Muscle of back (tissue), 3 donors: ENCODE measurements at regions not wholly inside any gene's neighbourhood (a gene's known extent, or its start where the extent isn't known, plus 50 kb on each side); places are given as distances from the start of the nearest gene placed in this dataset.

ENCODE experiments used
- DNase-seq, 3 donors: peaks; one replicate each; pipeline versions ENCODE4 v3.0.0 to v3.0.0-alpha.2; 2013

DNA sequence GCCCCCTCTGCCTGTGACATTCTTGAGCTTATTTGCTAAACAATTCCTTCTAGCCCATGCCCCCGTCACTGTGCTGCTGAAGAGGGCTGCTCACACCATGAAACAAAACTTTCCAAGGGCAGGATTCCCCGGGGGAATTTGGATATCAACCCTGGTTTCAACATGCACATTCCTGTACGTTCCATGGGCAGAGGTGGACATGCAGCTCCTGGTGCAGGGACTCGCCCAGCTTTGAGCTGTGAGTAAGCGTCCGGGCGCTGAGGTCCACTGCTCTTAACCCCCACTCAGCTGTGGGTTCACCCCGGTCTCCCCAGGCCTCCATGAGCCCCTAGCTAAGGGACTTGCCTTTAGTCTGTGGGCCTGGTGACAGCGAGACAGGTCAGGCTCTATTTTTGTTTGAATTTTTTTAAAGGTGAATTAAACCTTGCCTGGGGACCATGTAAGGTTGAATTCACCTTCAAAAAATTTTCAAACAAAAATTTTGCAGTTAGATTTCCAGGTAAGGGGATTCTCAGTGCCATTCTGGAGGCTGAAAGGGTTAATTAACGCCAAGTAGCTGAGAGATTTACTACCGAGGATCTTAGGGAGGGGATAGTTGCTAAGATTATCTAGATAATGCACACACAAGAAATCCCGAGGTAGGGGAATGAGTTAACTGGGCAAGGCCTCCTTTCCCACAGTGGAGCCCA is 70.3 kb upstream of the SLC22A23 start:
- no peak for DNase-seq

DNA sequence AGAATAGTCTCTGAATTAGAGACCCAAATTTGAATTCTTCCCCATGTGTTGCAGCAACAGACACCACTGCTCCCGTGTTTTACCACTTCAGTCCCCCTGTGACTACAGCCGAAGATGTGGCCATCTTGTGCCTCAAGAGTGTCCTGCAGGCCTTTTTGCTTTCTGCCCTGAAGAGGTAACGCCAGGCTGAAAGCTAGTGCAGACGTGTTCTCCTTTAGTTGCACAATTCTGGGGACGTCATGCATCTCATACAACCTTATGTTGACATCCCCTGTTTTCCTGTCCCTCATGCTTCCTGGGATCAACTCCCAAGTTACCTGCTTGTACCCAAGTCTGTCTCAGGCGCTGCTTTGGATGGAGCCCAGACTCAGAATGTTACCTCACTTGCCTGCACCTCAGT is 69.1 kb upstream of the SLC22A23 start:
- DNase-seq = no peak

DNA sequence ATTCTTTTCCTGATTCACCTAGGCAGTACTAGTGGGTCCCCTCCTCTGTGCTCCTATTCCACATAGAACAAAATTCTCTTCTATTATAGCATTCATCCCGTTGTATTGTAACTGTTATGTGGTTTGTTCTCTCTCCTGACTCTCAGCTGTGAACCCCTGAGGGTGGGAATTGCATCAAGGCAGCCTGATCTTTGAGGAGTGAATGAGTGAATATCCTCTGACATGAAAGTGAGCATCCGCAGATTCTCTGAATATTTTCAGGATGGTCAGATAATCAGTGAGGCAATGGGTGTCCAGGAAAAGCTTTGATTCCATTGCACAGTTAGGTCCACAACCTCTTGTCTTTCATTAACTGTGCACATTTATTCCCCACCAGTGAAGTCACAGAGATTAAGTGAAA is 67.6 kb upstream of the SLC22A23 start:
- no peak for DNase-seq

DNA sequence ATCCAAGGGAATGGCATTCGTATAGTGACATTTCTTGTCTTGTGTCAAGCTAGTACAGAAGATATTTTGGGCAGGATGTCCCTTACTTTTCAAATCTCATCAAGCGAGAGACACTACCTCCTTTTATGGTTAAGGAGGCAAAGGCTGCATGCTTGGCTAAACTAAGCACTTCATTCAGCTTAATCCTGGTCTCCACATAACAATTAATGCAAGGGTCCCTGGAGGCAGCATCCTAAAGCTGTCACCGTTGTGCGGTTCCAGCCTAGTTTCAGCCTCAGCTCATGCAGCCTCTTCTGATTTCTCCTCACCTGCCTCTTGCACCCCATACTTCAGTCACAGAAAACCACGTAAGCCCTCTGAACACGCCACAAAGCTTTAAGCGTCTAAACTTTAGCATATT is 67.1 kb upstream of the SLC22A23 start:
- no peak for DNase-seq

DNA sequence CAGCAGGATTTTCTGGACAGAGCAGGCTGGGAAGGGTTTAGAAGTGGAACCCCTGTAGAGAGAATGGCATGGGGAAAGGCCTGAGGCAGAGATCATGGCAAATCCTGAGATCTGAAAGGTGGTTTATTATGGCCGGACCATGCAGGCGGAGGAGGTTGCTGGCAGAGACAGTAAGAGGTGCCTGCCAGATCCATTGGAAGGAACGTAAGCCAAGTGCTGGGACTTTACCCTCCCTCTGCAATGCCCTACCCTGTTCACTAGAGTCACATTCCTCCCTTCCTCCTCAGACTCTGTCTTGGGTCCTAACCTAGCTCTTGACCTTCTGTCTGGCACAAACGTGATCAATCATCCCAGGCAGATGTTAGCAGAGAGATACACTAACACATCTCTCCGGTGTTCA is 66.4 kb upstream of the SLC22A23 start:
- no peak for DNase-seq

DNA sequence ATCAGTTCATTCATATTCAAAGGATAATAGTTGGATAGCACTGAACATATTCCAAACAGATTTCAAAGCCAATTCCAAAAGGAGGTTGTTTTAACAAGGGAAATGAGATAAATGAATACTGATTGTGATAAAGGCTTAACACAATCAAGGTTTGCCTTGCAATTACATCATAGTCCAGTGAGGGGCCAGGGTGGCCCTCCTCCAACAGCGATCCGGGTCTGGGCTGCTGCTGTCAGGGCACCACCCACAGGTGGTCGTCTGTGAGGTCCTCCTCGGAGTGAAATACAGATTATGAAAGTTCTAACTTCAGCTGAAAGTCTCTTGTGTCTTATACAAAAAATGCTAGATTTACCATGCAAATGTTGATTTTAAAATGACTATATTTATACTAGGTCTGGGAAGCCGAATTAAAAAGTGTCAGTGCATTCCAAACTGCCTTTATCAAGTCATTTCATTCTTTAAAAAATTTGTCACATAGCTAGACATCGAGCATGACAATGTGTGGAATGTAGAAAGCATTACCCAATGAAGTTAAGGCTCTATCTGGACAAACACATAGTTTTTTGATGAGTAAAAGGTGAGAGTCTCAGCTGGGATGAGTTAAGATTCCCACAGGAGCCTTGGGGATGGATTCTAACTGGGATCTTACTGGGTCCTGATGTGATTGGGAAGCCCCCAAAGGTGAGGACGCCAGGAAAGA is 65.9 kb upstream of the SLC22A23 start:
- peak in 1 of 3 donors; percentile 67 for DNase-seq

DNA sequence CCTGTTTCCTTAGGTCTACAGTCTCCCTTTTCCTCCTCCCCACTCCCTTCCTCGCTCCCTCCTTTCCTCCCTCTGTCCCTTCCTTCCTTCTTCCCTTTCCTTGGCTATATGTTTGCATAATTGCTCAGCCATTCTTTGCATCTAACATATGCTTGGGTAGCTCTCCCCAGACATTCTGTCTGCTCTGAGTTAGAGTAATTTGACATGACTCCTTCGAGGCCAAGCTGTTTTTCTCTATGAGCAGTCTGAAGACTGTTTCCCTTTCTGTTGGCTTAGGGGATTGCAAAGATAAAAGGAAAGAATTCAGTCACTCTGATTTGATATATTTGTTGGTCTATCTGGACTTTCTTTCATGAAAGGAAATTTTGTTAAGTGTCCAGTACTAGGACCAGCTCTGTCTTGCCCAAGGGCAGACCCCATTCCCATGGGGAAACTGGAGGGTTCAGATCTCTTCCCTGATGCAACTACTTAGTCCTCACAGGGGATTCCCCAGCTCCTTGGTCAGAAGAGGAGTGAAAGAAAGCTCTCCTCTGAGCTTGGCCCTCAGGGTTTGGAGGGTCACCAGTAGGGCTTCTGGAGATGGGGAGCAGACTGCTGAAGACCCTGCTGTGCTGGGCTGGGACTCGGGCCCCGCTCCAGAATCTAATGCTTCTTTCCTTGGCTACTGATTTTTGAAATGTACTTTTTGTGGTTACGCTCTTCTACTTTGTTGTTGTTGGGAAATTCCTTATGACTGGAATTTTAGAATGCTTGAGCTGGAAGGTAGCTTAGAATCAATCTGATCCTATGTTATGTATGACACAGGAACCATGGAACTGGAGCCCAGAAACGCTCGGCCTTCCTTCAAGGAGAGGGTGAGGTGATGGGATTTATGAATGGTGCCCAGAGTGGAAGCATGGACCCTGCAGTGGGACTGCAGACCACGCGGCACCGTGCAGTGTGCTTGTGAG is 63.7 kb upstream of the SLC22A23 start:
- DNase-seq = peak in 1 of 3 donors; percentile 10

DNA sequence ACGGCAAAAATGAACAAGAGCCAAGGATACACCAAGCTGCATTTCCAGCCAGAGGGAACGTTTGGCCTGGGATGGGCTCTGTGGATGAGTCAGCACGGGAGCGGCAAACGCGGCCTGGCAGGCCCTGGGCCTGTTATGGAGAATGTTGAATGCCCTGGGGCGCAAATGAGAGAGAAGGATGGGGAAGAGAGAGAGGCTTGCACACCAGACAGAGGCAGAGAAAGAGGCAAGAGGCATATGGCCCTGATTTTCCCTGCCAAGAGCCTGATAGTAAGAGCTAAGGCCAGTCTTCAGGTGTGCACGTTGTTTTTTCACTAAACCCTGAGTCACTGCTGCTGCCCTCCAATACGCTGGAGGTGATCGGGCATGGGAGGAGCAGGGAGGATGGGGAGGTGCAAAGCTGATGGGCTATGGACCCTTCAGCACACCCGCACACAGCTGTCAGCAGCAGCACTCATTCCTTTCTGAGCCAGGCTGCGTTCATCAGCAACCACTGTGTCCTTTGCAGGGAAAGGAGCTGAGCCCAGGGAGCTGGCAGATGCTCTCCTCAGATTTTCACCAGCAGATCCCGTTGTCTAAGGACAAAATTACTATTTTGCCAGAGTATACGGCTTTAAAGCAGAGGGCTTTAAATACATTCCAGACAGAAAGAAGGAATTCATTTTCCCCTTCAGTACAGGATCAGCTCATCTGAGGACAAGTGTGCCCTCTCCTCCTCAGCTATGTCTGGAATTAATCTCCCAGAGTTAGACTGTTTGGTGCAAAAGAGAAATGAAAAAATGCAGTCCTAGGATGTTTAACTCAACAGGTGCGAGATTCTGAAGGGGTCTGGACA is 61.7 kb upstream of the SLC22A23 start:
- DNase-seq = peak in 2 of 3 donors; percentile 36 to 47

DNA sequence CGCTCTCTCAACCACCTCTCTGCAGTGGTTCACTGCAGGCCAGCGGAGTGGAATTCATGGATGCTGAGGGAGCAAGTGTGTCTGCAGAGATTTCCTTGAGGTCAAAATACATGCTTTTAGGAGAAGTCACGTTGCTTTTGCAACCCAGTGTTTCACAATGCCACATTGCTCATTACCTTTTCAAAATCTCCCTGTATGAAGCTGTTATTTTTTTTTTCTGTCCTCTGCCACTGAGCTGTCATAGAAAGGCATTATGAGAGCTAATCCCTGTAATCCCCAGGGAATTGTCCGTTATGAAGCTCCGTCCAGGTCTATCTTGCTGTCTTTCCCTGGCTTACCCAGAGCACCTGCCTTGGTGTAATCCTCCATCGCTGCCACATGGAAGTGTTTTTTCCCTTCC is 60.5 kb upstream of the SLC22A23 start:
- DNase-seq = peak in 1 of 3 donors; percentile 83

DNA sequence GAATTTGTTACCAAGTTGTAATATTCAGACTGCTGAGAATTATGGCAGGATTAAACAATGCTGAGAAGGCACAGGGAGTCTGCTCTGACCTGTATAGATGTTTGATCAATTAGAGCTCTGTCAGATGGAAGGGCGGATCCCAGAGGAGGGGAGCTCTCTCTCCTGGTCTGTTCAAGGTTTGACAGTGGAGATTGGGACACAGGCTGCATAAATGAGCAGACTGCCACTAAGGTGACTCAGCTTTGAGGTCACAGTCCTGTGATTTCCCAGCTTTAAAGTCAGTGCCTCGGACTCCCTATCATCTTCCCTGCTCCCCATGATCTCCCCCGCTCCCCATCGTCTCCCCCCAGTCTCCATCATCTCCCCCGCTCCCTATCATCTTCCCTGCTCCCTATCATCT is 59.2 kb upstream of the SLC22A23 start:
- DNase-seq = no peak

DNA sequence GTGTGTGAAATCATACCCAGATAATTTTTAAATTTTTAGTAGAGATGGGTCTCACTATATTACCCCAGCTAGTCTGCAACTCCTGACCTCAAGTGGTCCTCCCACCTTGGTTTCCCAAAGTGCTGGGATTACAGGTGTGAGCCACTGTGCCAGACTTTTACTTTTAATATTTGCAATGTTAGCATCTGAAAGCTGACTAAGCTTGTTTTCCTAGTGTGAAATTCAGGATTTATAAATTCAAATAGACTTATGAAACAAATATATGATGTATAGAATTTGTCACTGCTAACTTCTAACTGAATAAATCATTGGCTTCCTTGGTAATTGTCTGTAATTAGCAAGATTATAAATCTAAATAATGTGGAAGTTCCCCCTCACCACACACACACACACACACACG is 58.8 kb upstream of the SLC22A23 start:
- DNase-seq = no peak

DNA sequence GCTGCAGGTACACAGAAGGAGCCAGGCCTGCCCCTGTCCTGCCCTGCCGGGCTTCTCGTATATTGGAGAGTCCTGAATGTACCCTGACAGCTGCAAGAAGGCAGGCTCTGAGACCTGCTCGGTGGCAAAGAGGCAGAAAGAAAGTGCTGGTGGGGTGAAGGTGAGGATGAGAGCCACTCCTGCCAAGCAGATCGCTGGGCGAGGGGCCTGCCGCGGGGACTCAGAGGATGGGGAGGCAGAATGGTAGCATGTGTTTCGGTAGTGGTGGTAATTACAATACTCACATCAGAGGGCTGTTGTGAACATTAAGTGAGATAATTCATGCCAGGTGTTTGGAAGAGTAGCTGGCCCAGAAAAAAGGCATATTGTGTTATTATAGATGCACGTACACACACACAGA is 56.6 kb upstream of the SLC22A23 start:
- no peak for DNase-seq

DNA sequence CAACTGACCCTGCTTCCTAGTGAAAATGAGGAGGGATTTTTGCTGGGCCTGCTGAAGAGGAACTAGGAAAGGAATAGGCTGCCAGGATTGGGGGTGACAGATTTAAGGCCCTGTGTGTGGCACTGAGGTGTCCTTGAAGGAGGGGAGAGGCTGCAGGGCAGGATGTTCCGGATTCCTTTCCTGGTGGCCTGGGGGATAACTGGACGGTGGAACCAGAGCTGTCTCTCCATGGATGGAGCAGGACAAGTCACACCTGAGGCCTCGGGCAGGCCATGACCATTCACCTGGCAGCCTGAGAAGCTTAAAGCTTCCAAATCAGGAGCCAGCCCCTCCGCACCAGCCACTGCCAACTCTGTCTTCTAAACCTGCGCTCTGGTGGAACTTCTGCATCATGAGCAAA is 56.0 kb upstream of the SLC22A23 start:
- no peak for DNase-seq

DNA sequence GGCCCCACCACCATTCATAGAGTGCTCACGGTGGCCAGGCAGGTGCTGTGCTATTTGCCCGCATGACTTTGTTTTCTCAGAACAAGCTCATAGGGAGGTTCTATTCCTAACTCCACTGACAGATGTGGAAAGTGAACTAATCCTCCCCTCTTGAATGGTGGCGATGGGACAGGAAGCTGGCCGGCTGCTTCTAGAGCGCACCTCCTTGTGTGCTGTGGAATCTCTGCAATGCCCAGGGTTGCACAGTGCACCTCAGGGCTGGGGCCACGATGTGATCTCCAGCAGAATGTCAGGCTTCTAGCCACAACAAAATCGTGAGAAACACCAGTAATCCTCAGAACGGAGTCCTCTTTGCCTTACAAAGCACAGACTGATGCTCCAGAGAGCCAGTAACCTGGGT is 53.8 kb upstream of the SLC22A23 start:
- DNase-seq = no peak

DNA sequence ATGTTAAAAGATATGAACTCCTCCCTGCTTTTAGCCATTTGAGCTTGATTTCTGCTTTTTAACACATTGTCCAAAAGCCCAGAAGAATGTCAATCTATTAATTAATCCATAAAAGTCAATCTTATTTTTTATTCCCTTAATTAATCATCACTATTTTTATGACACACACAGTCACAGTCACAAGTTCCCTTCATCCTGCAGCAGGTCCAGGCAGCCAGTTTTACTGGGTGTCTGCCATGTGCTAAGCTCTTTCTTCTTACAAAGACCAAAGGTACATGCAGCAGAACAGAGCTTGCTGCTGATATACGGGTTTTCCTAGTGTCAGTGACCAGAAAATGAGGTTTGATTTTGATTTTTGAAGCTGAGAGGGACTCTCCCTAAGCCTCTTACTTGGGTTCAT is 53.3 kb upstream of the SLC22A23 start:
- DNase-seq = no peak

DNA sequence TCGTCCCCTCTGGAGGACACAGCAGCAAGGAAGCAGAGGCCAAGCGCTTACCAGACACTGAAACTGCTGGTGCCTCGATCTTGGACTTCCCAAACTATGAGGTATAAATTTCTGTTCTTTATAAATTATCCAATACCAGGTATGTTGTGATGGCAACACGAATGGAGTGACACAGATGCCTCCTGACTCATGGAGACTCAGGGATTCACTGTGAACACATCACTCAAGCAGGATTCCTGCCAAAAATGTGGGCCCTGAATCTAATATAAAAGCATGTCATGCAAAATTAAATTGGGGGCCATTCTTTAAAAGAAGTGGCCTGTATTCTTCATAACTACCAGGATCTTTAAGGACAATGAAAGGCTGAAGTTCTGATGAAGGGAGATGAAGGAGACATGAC is 52.5 kb upstream of the SLC22A23 start:
- DNase-seq = no peak

DNA sequence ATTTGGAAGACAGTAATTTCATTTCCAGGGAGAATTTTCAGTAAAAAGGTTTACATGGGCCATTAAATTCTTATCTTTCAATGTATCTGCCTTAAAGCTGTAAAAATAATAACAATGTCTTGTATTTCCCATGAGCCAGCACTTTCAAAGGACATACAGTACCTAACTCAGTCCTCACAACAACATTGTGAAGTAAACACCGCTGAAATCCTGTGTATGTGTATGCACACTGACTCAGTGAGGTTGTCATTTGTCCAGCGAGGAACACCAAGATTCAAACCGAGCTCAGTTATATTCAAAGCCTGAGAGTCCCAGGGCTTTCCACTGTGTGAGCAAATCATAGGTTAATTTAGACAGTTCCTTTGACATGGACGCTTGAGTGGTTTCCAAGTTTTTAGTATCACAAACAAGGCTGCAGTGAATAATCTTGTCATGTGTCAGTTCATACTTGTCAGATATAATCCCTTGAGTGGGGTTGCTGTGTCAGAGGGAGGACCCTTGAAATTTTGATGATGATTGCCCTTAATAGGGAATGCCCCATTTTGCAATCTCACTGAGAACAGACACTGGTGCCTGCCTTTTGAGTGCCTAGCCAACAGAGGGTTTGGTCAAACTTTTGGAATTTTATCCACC is 50.0 kb upstream of the SLC22A23 start:
- DNase-seq = no peak
